ENCODE measurements at regions not wholly inside any gene's neighbourhood (a gene's known extent, or its start where the extent isn't known, plus 50 kb on each side); places are given as distances from the start of the nearest gene placed in this dataset.
"Not testable (repeated sequence)": the region's sequence is repeated elsewhere in the genome, so short reads cannot be mapped to it uniquely, and the experiment has no call there.

DNA sequence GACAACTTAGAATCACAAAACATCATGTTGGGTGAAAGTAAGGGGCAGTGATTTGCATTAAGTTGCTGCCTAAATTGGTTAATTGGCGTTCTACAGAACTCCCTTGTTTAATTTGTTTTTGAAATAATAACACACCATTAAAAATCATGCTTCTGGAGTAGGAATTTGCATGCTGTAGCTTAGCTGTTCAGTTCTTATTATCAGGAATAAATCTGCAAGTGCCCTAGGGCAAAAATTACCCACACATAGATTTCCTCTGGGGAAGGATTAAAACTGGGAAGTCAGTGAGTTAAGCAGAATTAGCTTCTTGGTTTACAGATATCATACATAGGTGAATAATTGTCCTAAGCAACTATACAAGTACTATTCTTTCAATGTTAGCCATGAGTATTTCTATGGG is 381.6 kb upstream of the NAALADL2 start:
- Histone ChIP-seq H3K27me3 (ENCODE audit: control insufficient read depth, low read length) (no peaks in the 10 kb centered on the region), H3K9me3 (ENCODE audit: control insufficient read depth, insufficient read depth, low read length) (no peaks in the 10 kb centered on the region), H4K20me1 (ENCODE audit: control insufficient read depth, insufficient read depth, low read depth, low read length) (no peaks in the 10 kb centered on the region), H3K4me3 (ENCODE audit: low read length) (no peak overlapping the region), H3K4me2 (ENCODE audit: low read length) (no peak overlapping the region), H3F3A (ENCODE audit: control insufficient read depth, insufficient read depth) (no peaks in the 10 kb centered on the region), H3K27ac (ENCODE audit: low read depth, low read length) (no peak overlapping the region), H3K9me2 (replicated peaks; ENCODE audit: control insufficient read depth, low read length) (no peaks in the 10 kb centered on the region), H3K79me2 (ENCODE audit: control insufficient read depth, low read length) (no peaks in the 10 kb centered on the region), H3K4me1 (ENCODE audit: control insufficient read depth, low read length) (no peaks in the 10 kb centered on the region), H3K36me3 (ENCODE audit: control insufficient read depth, low read length) (no peaks in the 10 kb centered on the region)
- no peak for TF ChIP-seq EZH2phosphoT487 (IDR thresholded peaks at IDR 0.05; ENCODE audit: borderline replicate concordance, low read length)
- TF ChIP-seq, protein P1, sequence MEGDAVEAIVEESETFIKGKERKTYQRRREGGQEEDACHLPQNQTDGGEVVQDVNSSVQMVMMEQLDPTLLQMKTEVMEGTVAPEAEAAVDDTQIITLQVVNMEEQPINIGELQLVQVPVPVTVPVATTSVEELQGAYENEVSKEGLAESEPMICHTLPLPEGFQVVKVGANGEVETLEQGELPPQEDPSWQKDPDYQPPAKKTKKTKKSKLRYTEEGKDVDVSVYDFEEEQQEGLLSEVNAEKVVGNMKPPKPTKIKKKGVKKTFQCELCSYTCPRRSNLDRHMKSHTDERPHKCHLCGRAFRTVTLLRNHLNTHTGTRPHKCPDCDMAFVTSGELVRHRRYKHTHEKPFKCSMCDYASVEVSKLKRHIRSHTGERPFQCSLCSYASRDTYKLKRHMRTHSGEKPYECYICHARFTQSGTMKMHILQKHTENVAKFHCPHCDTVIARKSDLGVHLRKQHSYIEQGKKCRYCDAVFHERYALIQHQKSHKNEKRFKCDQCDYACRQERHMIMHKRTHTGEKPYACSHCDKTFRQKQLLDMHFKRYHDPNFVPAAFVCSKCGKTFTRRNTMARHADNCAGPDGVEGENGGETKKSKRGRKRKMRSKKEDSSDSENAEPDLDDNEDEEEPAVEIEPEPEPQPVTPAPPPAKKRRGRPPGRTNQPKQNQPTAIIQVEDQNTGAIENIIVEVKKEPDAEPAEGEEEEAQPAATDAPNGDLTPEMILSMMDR (IDR thresholded peaks at IDR 0.05; ENCODE audit: low read depth, low read length, poor library complexity, severe bottlenecking) = no peak

DNA sequence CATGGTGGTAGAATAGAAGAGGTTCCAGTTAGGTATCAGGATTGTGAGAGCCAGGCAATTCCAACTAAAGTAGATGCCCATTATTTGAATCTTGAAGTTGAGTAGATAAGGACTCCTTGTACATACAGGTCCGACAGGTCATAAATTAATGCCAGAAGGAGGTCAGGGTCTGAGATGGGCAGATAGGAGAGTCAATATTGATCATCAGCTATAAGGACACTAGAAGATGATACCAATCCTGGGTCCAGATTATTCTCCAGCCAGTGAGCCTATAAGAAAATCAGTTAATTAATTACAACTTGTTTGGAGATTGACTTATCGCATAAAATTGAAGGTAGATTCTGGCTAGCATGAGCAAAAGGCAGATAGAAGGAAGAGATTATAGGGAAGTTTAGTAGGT is 378.4 kb upstream of the NAALADL2 start:
- Histone ChIP-seq H3K4me3 (ENCODE audit: low read length) (no peak overlapping the region), H3K9me3 (ENCODE audit: control insufficient read depth, insufficient read depth, low read length) (no peaks in the 10 kb centered on the region), H4K20me1 (ENCODE audit: control insufficient read depth, insufficient read depth, low read depth, low read length) (no peaks in the 10 kb centered on the region), H3K4me1 (ENCODE audit: control insufficient read depth, low read length) (no peaks in the 10 kb centered on the region), H3K27me3 (ENCODE audit: control insufficient read depth, low read length) (no peaks in the 10 kb centered on the region), H3K27ac (ENCODE audit: low read depth, low read length) (no peak overlapping the region), H3K36me3 (ENCODE audit: control insufficient read depth, low read length) (no peaks in the 10 kb centered on the region), H3F3A (ENCODE audit: control insufficient read depth, insufficient read depth) (no peaks in the 10 kb centered on the region), H3K79me2 (ENCODE audit: control insufficient read depth, low read length) (no peaks in the 10 kb centered on the region), H3K9me2 (replicated peaks; ENCODE audit: control insufficient read depth, low read length) (no peaks in the 10 kb centered on the region), H3K4me2 (ENCODE audit: low read length) (no peak overlapping the region)
- TF ChIP-seq, protein P1 (IDR thresholded peaks at IDR 0.05; ENCODE audit: low read depth, low read length, poor library complexity, severe bottlenecking) = no peak
- TF ChIP-seq EZH2phosphoT487 (IDR thresholded peaks at IDR 0.05; ENCODE audit: borderline replicate concordance, low read length) = no peak

DNA sequence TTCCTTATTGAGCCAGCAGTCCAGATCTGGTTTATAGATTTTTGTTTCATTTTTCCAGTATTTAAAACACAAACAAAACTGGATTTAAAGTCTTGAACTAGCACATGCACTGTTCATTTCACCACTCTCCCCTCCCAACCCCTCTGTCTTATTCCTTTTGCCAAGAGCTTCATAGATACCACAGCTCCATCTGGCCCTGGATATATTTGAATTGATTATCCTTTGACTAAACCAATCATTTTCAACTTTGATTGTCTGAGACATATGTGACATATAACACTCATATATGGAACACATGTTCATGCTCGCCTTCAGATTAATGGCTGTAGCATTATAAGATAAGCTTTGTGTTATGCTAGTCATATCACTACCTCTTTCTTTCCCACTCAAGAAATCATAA is 376.6 kb upstream of the NAALADL2 start:
- no peaks in the 10 kb centered on the region for H3K36me3 ChIP-seq (ENCODE audit: control insufficient read depth, low read length)
- H3K4me2 ChIP-seq (ENCODE audit: low read length) = no peak overlapping the region
- H3K27me3 ChIP-seq (ENCODE audit: control insufficient read depth, low read length) = no peaks in the 10 kb centered on the region
- H3K4me3 ChIP-seq (ENCODE audit: low read length) = no peak overlapping the region
- no peaks in the 10 kb centered on the region for H3K4me1 ChIP-seq (ENCODE audit: control insufficient read depth, low read length)
- H4K20me1 ChIP-seq (ENCODE audit: control insufficient read depth, insufficient read depth, low read depth, low read length) = no peaks in the 10 kb centered on the region
- no peaks in the 10 kb centered on the region for H3K9me2 ChIP-seq (replicated peaks; ENCODE audit: control insufficient read depth, low read length)
- H3F3A ChIP-seq (ENCODE audit: control insufficient read depth, insufficient read depth) = no peaks in the 10 kb centered on the region
- no peaks in the 10 kb centered on the region for H3K79me2 ChIP-seq (ENCODE audit: control insufficient read depth, low read length)
- TF ChIP-seq, protein P1 (IDR thresholded peaks at IDR 0.05; ENCODE audit: low read depth, low read length, poor library complexity, severe bottlenecking) = no peak
- no peak for TF ChIP-seq EZH2phosphoT487 (IDR thresholded peaks at IDR 0.05; ENCODE audit: borderline replicate concordance, low read length)
- H3K27ac ChIP-seq (ENCODE audit: low read depth, low read length) = no peak overlapping the region
- no peaks in the 10 kb centered on the region for H3K9me3 ChIP-seq (ENCODE audit: control insufficient read depth, insufficient read depth, low read length)

DNA sequence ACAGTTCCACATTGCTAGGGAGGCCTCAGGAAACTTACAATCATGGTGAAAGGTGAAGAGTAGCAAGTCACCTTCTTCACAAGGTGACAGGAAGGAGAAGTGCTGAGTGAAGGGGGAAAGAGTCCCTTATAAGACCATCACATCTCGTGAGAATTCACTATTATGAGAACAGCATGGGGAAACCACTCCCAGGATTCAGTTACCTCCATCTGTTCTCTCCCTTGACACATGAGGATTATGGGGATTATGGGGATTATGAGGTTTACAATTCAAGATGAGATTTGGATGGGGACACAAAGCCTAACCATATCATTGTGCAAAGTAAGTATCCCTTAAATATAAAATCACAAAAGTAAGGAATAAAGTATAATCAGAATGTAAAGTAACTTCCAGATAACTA is 375.9 kb upstream of the NAALADL2 start:
- no peaks in the 10 kb centered on the region for H3K4me1 ChIP-seq (ENCODE audit: control insufficient read depth, low read length)
- no peaks in the 10 kb centered on the region for H3K36me3 ChIP-seq (ENCODE audit: control insufficient read depth, low read length)
- no peak overlapping the region for H3K27ac ChIP-seq (ENCODE audit: low read depth, low read length)
- no peaks in the 10 kb centered on the region for H3K9me3 ChIP-seq (ENCODE audit: control insufficient read depth, insufficient read depth, low read length)
- H3K79me2 ChIP-seq (ENCODE audit: control insufficient read depth, low read length) = no peaks in the 10 kb centered on the region
- no peak overlapping the region for H3K4me2 ChIP-seq (ENCODE audit: low read length)
- no peak for TF ChIP-seq EZH2phosphoT487 (IDR thresholded peaks at IDR 0.05; ENCODE audit: borderline replicate concordance, low read length)
- TF ChIP-seq, protein P1 (IDR thresholded peaks at IDR 0.05; ENCODE audit: low read depth, low read length, poor library complexity, severe bottlenecking) = no peak
- no peak overlapping the region for H3K4me3 ChIP-seq (ENCODE audit: low read length)
- H3K9me2 ChIP-seq (replicated peaks; ENCODE audit: control insufficient read depth, low read length) = no peaks in the 10 kb centered on the region
- H3K27me3 ChIP-seq (ENCODE audit: control insufficient read depth, low read length) = no peaks in the 10 kb centered on the region
- H3F3A ChIP-seq (ENCODE audit: control insufficient read depth, insufficient read depth) = no peaks in the 10 kb centered on the region
- no peaks in the 10 kb centered on the region for H4K20me1 ChIP-seq (ENCODE audit: control insufficient read depth, insufficient read depth, low read depth, low read length)

DNA sequence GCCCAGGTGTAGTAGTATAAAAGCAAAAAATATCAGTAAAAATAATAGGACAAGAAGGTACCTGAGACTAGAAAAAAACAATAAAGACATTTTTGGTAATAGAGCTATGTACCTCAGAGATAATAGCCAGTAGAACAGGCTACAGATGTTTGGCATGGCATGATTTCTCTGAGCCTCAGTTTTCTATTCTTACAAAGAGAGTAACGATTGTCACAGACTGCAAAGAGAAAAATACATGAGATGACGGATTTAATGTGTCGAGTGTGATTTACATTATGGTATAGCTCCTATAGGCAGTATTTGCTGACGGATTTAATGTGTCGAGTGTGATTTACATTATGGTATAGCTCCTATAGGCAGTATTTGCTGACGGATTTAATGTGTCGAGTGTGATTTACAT is 375.3 kb upstream of the NAALADL2 start:
- H3K4me2 ChIP-seq (ENCODE audit: low read length); H3K27ac ChIP-seq (ENCODE audit: low read depth, low read length); H3K9me3 ChIP-seq (ENCODE audit: control insufficient read depth, insufficient read depth, low read length); H3K27me3 ChIP-seq (ENCODE audit: control insufficient read depth, low read length); H3K4me1 ChIP-seq (ENCODE audit: control insufficient read depth, low read length); H3K9me2 ChIP-seq (replicated peaks; ENCODE audit: control insufficient read depth, low read length); H3K36me3 ChIP-seq (ENCODE audit: control insufficient read depth, low read length); H4K20me1 ChIP-seq (ENCODE audit: control insufficient read depth, insufficient read depth, low read depth, low read length); H3K4me3 ChIP-seq (ENCODE audit: low read length); H3F3A ChIP-seq (ENCODE audit: control insufficient read depth, insufficient read depth); H3K79me2 ChIP-seq (ENCODE audit: control insufficient read depth, low read length): not testable (repeated sequence)
